Osteoblast (primary cell): ENCODE measurements at regions not wholly inside any gene's neighbourhood (a gene's known extent, or its start where the extent isn't known, plus 50 kb on each side); places are given as distances from the start of the nearest gene placed in this dataset.
A peak's percentile ranks its signal among the peaks of the same experiment; 100 is the strongest.

Experiments used
- DNase-seq: peaks from one replicate; pipeline ENCODE4 v3.0.0; 2011; ENCODE audit warnings: low spot score, mixed read lengths; ENCODE audit not compliant: insufficient read length; ENCODE audit errors: missing footprints
- H2AFZ ChIP-seq: 2 replicates; pipeline ENCODE4 v1.6.0; 2011; ENCODE audit warnings: mild to moderate bottlenecking, low read length
- H3K27ac ChIP-seq: 2 replicates; pipeline ENCODE4 v1.5.1; 2011; ENCODE audit warnings: mild to moderate bottlenecking, low read depth, low read length, moderate library complexity
- H3K27me3 ChIP-seq: 2 replicates; pipeline ENCODE4 v1.6.0; 2012; ENCODE audit warnings: mild to moderate bottlenecking, control low read depth, inconsistent platforms, low read length, moderate library complexity; ENCODE audit not compliant: insufficient read depth
- H3K36me3 ChIP-seq: 2 replicates; pipeline ENCODE4 v1.5.1; 2011; ENCODE audit warnings: mild to moderate bottlenecking, low read length, control low read depth, moderate library complexity; ENCODE audit not compliant: insufficient read depth
- H3K4me1 ChIP-seq: 2 replicates; pipeline ENCODE4 v1.5.1; 2011; ENCODE audit warnings: mild to moderate bottlenecking, low read length, control low read depth, moderate library complexity; ENCODE audit not compliant: insufficient read depth
- H3K4me2 ChIP-seq: 2 replicates; pipeline ENCODE4 v1.6.0; 2011; ENCODE audit warnings: mild to moderate bottlenecking, low read length; ENCODE audit not compliant: insufficient read depth
- H3K4me3 ChIP-seq: fragments of 200-600 bp; sonication (generic); 3 replicates; pipeline ENCODE4 v1.5.1; 2012; ENCODE audit warnings: mild to moderate bottlenecking, low read length, inconsistent platforms; ENCODE audit not compliant: insufficient read depth
- H3K79me2 ChIP-seq: 2 replicates; pipeline ENCODE4 v1.6.0; 2012; ENCODE audit warnings: mild to moderate bottlenecking, low read length, control low read depth, inconsistent platforms; ENCODE audit not compliant: insufficient read depth
- H3K9me3 ChIP-seq: 2 replicates; pipeline ENCODE4 v1.5.1; 2011; ENCODE audit warnings: low read depth, low read length, control low read depth
- H4K20me1 ChIP-seq: 2 replicates; pipeline ENCODE4 v1.6.0; 2012; ENCODE audit warnings: mild to moderate bottlenecking, low read length, control low read depth; ENCODE audit not compliant: insufficient read depth
- CTCF ChIP-seq: IDR thresholded peaks from 2 replicates; pipeline ENCODE4 v1.5.1; 2011; ENCODE audit warnings: mild to moderate bottlenecking, low read depth, low read length, moderate library complexity; ENCODE audit errors: extremely low read depth

- Histone ChIP-seq H3K36me3 (no peaks in the 10 kb centered on the region), H3K27ac (no peak overlapping the region), H3K4me2 (no peak overlapping the region), H3K4me1 (no peaks in the 10 kb centered on the region), H3K79me2 (no peaks in the 10 kb centered on the region), H3K27me3 (no peaks in the 10 kb centered on the region), H3K4me3 (no peak overlapping the region), H2AFZ (no peak overlapping the region), H4K20me1 (no peaks in the 10 kb centered on the region), H3K9me3 (peaks cover 6% of the 10 kb centered on the region)
- DNase-seq = no peak
- TF ChIP-seq CTCF = no peak
These were observed 414.0 kb downstream of the CCDC91 start for GRCh38 chr12:28604240-28604639.

GRCh38 chr12:28606967-28607557, 416.8 kb downstream of the CCDC91 start:
- Histone ChIP-seq H3K4me3 (no peak overlapping the region), H3K27me3 (no peaks in the 10 kb centered on the region), H3K36me3 (no peaks in the 10 kb centered on the region), H3K9me3 (peaks cover 6% of the 10 kb centered on the region), H4K20me1 (no peaks in the 10 kb centered on the region), H3K27ac (no peak overlapping the region), H3K4me1 (peaks cover 14% of the 10 kb centered on the region), H3K79me2 (no peaks in the 10 kb centered on the region), H2AFZ (no peak overlapping the region), H3K4me2 (no peak overlapping the region)
- no peak for DNase-seq
- TF ChIP-seq CTCF = no peak

GRCh38 chr12:28610401-28611114, 420.3 kb downstream of the CCDC91 start:
- Histone ChIP-seq H2AFZ (peak overlapping the region; percentile 18), H3K27me3 (no peaks in the 10 kb centered on the region), H3K4me3 (no peak overlapping the region), H3K79me2 (no peaks in the 10 kb centered on the region), H3K4me2 (peak overlapping the region; percentile 12), H3K27ac (peak overlapping the region; percentile 4), H3K36me3 (no peaks in the 10 kb centered on the region), H3K9me3 (peaks cover 6% of the 10 kb centered on the region), H3K4me1 (peaks cover 14% of the 10 kb centered on the region), H4K20me1 (no peaks in the 10 kb centered on the region)
- TF ChIP-seq CTCF = no peak
- DNase-seq = no peak

GRCh38 chr12:28611115-28611435, 420.8 kb downstream of the CCDC91 start:
- Histone ChIP-seq H3K27me3 (no peaks in the 10 kb centered on the region), H3K27ac (peak overlapping the region; percentile 47), H3K36me3 (no peaks in the 10 kb centered on the region), H3K4me1 (peaks cover 14% of the 10 kb centered on the region), H3K79me2 (no peaks in the 10 kb centered on the region), H4K20me1 (no peaks in the 10 kb centered on the region), H2AFZ (peak overlapping the region; percentile 64), H3K9me3 (peaks cover 6% of the 10 kb centered on the region), H3K4me3 (peak overlapping the region; percentile 9), H3K4me2 (peak overlapping the region; percentile 30)
- DNase-seq = no peak
- TF ChIP-seq CTCF = no peak
